AG10803 (cell line): ENCODE measurements at regions not wholly inside any gene's neighbourhood (a gene's known extent, or its start where the extent isn't known, plus 50 kb on each side); places are given as distances from the start of the nearest gene placed in this dataset.

Experiments used
- DNase-seq: peaks from one replicate; pipeline ENCODE4 v3.0.0; 2010; ENCODE audit warnings: low read depth
- H3K4me3 ChIP-seq: 2 replicates; pipeline ENCODE4 v1.5.1; 2011; ENCODE audit warnings: mild to moderate bottlenecking, low read length, control low read depth
- CTCF ChIP-seq: conservative IDR thresholded peaks from 2 replicates; pipeline ENCODE4 v1.5.1; 2011; ENCODE audit warnings: mild to moderate bottlenecking, low read length, control low read depth, inconsistent platforms

DNA sequence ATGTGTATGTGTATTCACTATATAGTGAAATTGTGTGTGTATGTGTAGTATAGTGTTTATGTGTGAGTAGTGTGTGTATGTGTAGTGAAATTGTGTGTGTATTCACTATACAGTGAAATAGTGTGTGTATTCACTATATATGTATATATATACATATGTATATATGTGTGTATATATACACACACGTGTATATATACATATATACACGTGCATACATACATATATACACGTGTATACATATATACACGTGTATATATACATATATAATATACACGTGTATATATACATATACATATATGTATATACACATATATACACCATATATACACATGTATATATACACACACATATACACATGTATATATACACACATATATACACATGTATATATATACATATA is 403.6 kb upstream of the TUSC1 start:
- no peak for DNase-seq
- H3K4me3 ChIP-seq: no peak overlapping the region
- TF ChIP-seq CTCF: no peak

DNA sequence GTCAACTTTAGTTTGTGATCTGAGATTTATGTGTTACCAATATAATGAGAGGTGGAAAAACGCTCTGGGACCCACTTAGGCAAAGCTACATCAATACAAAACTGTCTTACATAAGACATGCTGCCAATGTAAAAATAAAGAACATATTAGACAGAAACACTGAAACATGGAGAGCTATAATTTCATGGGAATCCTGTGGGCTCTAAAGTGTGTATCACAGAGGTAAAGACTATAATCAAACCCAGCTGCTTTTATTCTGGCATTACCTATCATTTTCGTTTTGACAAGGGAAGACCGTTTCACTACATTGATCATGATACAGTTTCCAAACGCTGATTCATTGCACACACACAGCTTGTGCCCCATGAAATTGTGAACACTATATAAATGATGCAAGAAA is 400.5 kb upstream of the TUSC1 start:
- no peak overlapping the region for H3K4me3 ChIP-seq
- no peak for DNase-seq
- TF ChIP-seq CTCF: no peak

GRCh38 chr9:26077860-26078259 is 399.6 kb upstream of the TUSC1 start:
- no peak for DNase-seq
- H3K4me3 ChIP-seq: no peak overlapping the region
- TF ChIP-seq CTCF: no peak

DNA sequence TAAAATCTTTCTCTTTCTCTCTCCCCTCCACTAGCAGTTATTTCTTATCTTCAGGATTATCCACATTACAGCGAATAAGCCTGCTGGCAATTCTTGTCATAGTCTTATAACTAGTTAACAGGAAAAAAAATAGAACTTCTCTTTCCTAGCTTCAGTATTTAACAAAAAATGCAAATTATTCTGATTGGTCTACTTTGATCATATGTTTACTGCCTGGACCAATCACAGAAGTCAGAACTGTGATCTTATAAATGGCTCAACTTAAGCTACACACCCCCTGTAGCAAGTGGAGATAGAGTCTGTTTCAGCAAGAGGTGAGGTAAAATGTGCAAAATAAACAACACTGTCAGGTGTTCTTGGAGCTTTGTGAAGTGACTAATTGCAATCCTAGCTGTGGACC is 389.4 kb upstream of the TUSC1 start:
- DNase-seq: no peak
- H3K4me3 ChIP-seq: no peak overlapping the region
- TF ChIP-seq CTCF: no peak

- no peak for DNase-seq
- H3K4me3 ChIP-seq: no peak overlapping the region
- no peak for TF ChIP-seq CTCF
Observed at GRCh38 chr9:26066237-26066636, 388.0 kb upstream of the TUSC1 start.

DNA sequence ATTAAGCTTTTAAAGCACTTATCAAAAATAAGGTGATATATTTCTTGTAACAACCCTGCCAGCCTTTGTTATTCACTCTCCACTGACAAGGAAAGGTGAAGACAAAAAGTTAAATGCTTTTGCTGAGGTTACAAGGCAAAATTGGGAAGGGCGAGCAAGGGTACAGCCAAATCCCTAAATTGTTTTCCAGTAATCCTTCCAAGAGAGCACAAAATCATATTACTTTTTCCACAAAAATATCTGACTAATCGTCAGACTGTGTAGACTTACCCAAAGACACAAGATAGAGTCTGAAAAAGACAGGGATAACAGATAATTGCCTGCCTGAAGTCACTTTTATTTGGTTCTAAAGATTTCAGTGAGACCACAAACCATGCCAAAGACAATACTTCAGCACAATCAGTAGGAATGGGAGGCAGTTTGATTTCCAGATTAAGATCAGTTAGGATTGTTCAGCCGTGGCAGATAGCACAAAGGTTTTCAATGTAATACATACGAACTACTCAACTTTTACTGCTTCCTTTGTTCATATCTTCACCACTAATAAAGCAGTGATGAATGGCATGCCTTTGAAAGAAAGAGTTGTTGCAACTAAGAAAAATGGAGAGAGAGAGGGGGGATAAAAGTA is 383.8 kb upstream of the TUSC1 start:
- TF ChIP-seq CTCF: no peak
- no peak for DNase-seq
- H3K4me3 ChIP-seq: no peak overlapping the region

GRCh38 chr9:26058111-26058895 is 380.1 kb upstream of the TUSC1 start:
- TF ChIP-seq CTCF: no peak
- no peak overlapping the region for H3K4me3 ChIP-seq
- DNase-seq: peak; percentile 73
